Spleen (tissue), 11 donors: ENCODE measurements at regions not wholly inside any gene's neighbourhood (a gene's known extent, or its start where the extent isn't known, plus 50 kb on each side); places are given as distances from the start of the nearest gene placed in this dataset.

Source experiments
- DNase-seq: peaks from one replicate; pipeline ENCODE4 v3.0.0-alpha.2; 2020
- H3K27ac ChIP-seq, 8 donors: fragments of 200-600 bp; sonication (generic) in 7 of 8; 1 replicate in 4 of 8; 2 replicates in 4 of 8; pipeline versions ENCODE4 v1.5.0 to v1.8.0; 2016 to 2021; ENCODE audit warnings: inconsistent platforms in 4 of 8, mild to moderate bottlenecking in 4 of 8, moderate library complexity in 1 of 8
- H3K27me3 ChIP-seq, 7 donors: fragments of 200-600 bp; sonication (generic) in 6 of 7; replicated peaks in 1 of 7; 1 replicate in 4 of 7; 2 replicates in 3 of 7; pipeline versions ENCODE4 v1.5.0 to v1.8.0; 2016 to 2021; ENCODE audit warnings: inconsistent platforms in 3 of 7, mild to moderate bottlenecking in 1 of 7
- H3K36me3 ChIP-seq, 6 donors: fragments of 200-600 bp; sonication (generic) in 5 of 6; 1 replicate in 4 of 6; 2 replicates in 2 of 6; pipeline versions ENCODE4 v1.5.0 to v1.8.0; 2016 to 2021; ENCODE audit warnings: inconsistent platforms in 2 of 6
- H3K4me1 ChIP-seq, 6 donors: fragments of 200-600 bp; sonication (generic) in 5 of 6; 1 replicate in 3 of 6; 2 replicates in 3 of 6; pipeline versions ENCODE4 v1.5.0 to v1.8.0; 2016 to 2021; ENCODE audit warnings: inconsistent platforms in 3 of 6
- H3K4me3 ChIP-seq, 8 donors: fragments of 200-600 bp; sonication (generic) in 7 of 8; 1 replicate in 4 of 8; 2 replicates in 4 of 8; pipeline versions ENCODE4 v1.5.0 to v1.8.0; 2016 to 2021; ENCODE audit warnings: inconsistent platforms in 4 of 8, mild to moderate bottlenecking in 4 of 8, moderate library complexity in 2 of 8
- H3K9me3 ChIP-seq, 8 donors: fragments of 200-600 bp; sonication (generic) in 7 of 8; 1 replicate in 4 of 8; 2 replicates in 4 of 8; pipeline versions ENCODE4 v1.5.0 to v1.8.0; 2016 to 2021; ENCODE audit warnings: inconsistent platforms in 4 of 8
- CTCF ChIP-seq, 11 experiments: fragments of 200-600 bp in 7 of 11; fragments of 450-650 bp in 4 of 11; sonication (generic) in 4 of 11; IDR thresholded peaks in 8 of 11; conservative IDR thresholded peaks in 3 of 11; 1 replicate in 7 of 11; 2 replicates in 4 of 11; pipeline versions ENCODE4 v1.4.0 to v1.8.0; 2016 to 2021; ENCODE audit warnings: antibody characterized with exemption in 11 of 11, inconsistent platforms in 4 of 11, mild to moderate bottlenecking in 1 of 11
- POLR2A ChIP-seq, 3 donors: fragments of 450-650 bp; IDR thresholded peaks; one replicate each; pipeline ENCODE4 v1.5.1; 2017; ENCODE audit warnings: antibody characterized with exemption in 3 of 3, mild to moderate bottlenecking in 1 of 3
- POLR2AphosphoS5 ChIP-seq, 3 donors: sonication (generic); formaldehyde crosslinking; IDR thresholded peaks; one replicate each; pipeline ENCODE4 v1.5.1; 2017; ENCODE audit warnings: antibody characterized with exemption in 3 of 3
- WGBS, 5 donors: extraction: QIAGEN DNeasy Blood & Tissue Kit in 3 of 5; methylation state at CpG; one replicate each; pipeline versions ENCODE4 v1.1.5 to v1.1.7; 2013 to 2018; 5-methylcytosine and 5-hydroxymethylcytosine counted together
- intact Hi-C: fragments of 100-400 bp; cut with DNase I; formaldehyde crosslinking; loops from one replicate; pipeline ENCODE4 v1.15.0; 2023; ENCODE audit warnings: low total_unique reads
- donor health status: healthy with polysubstance abuse.
- donor health status: DM: no; HTN: no; CAD: no; lungs with moderate emphysema.
- donor health status: DM: no; HTN: no; CAD: no.
- donor health status: Bipolar disorder and iron deficiency.
- donor health status: healthy.
- donor health status: DM: no; HTN: no; CAD: no.
- donor health status: DM: yes; HTN: yes; CAD: no.

- Histone ChIP-seq H3K27me3 (no peaks in the 10 kb centered on the region), H3K27ac (no peak overlapping the region), H3K4me3 (no peak overlapping the region), H3K36me3 (no peaks in the 10 kb centered on the region), H3K4me1 (no peaks in the 10 kb centered on the region), H3K9me3 (peaks cover 0 to 67% (median 44%) of the 10 kb centered on the region in 8 donors)
- TF ChIP-seq CTCF (IDR thresholded peaks at IDR 0.05 in 8 of 11, conservative IDR thresholded peaks at IDR 0.05 in 3 of 11) (no peak), POLR2A (IDR thresholded peaks at IDR 0.05) (no peak), POLR2AphosphoS5 (IDR thresholded peaks at IDR 0.05) (no peak)
- WGBS, 5 donors: 91 to 96% (median 92%) methylated on average over 18 to 19 of the region's 19 CpGs
- intact Hi-C loops: no loop called here
- DNase-seq: no peak
Measured at GRCh38 chr2:81195774-81196382, 891.3 kb upstream of the LRRTM1 start.

GRCh38 chr2:81195017-81195773 lies 890.6 kb upstream of the LRRTM1 start:
- Histone ChIP-seq H3K36me3 (no peaks in the 10 kb centered on the region), H3K9me3 (peaks cover 0 to 73% (median 43%) of the 10 kb centered on the region in 8 donors), H3K4me3 (no peak overlapping the region), H3K27me3 (no peaks in the 10 kb centered on the region), H3K4me1 (no peaks in the 10 kb centered on the region), H3K27ac (no peak overlapping the region)
- intact Hi-C loops: no loop called here
- TF ChIP-seq CTCF (IDR thresholded peaks at IDR 0.05 in 8 of 11, conservative IDR thresholded peaks at IDR 0.05 in 3 of 11): no peak
- no peak for TF ChIP-seq POLR2AphosphoS5 (IDR thresholded peaks at IDR 0.05)
- no peak for TF ChIP-seq POLR2A (IDR thresholded peaks at IDR 0.05)
- WGBS, 5 donors: 86 to 95% (median 91%) methylated on average over 21 to 41 of the region's 41 CpGs
- peak; percentile 72 for DNase-seq

GRCh38 chr2:81194581-81194980 lies 890.0 kb upstream of the LRRTM1 start:
- Histone ChIP-seq H3K36me3 (no peaks in the 10 kb centered on the region), H3K27ac (no peak overlapping the region), H3K27me3 (no peaks in the 10 kb centered on the region), H3K4me3 (no peak overlapping the region), H3K9me3 (peaks cover 0 to 77% (median 43%) of the 10 kb centered on the region in 8 donors), H3K4me1 (no peaks in the 10 kb centered on the region)
- no peak for DNase-seq
- no peak for TF ChIP-seq POLR2A (IDR thresholded peaks at IDR 0.05)
- TF ChIP-seq POLR2AphosphoS5 (IDR thresholded peaks at IDR 0.05): no peak
- TF ChIP-seq CTCF (IDR thresholded peaks at IDR 0.05 in 8 of 11, conservative IDR thresholded peaks at IDR 0.05 in 3 of 11): no peak
- 92 to 97% (median 96%) methylated on average over 21 to 23 of the region's 23 CpGs for WGBS, 5 donors
- intact Hi-C loops: no loop called here

GRCh38 chr2:81194176-81194575 lies 889.6 kb upstream of the LRRTM1 start:
- 92 to 97% (median 95%) methylated on average over 21 to 30 of the region's 30 CpGs for WGBS, 5 donors
- no peak for TF ChIP-seq POLR2AphosphoS5 (IDR thresholded peaks at IDR 0.05)
- Histone ChIP-seq H3K4me1 (no peaks in the 10 kb centered on the region), H3K27me3 (no peaks in the 10 kb centered on the region), H3K9me3 (peaks cover 0 to 77% (median 42%) of the 10 kb centered on the region in 8 donors), H3K4me3 (no peak overlapping the region), H3K27ac (no peak overlapping the region), H3K36me3 (no peaks in the 10 kb centered on the region)
- intact Hi-C loops: no loop called here
- DNase-seq: no peak
